Keratinocyte (primary cell): ENCODE measurements at regions not wholly inside any gene's neighbourhood (a gene's known extent, or its start where the extent isn't known, plus 50 kb on each side); places are given as distances from the start of the nearest gene placed in this dataset.

ENCODE experiments used
- EZH2 ChIP-seq: IDR thresholded peaks from one replicate; pipeline ENCODE4 v1.6.1; 2012; ENCODE audit warnings: inconsistent platforms, mild to moderate bottlenecking, low read length, moderate library complexity
- TF ChIP-seq, protein P1 (sequence below), 3 experiments: IDR thresholded peaks in 1 of 3; conservative IDR thresholded peaks in 1 of 3; optimal IDR thresholded peaks in 1 of 3; 2 replicates in 2 of 3; 3 replicates in 1 of 3; pipeline versions ENCODE3 to v1.5.1; 2011; ENCODE audit warnings: low read length in 3 of 3, mild to moderate bottlenecking in 3 of 3, moderate library complexity in 2 of 3, control low read depth in 1 of 3, inconsistent platforms in 1 of 3; ENCODE audit not compliant: insufficient read depth in 2 of 3; ENCODE audit errors: extremely low read depth in 1 of 3

DNA sequence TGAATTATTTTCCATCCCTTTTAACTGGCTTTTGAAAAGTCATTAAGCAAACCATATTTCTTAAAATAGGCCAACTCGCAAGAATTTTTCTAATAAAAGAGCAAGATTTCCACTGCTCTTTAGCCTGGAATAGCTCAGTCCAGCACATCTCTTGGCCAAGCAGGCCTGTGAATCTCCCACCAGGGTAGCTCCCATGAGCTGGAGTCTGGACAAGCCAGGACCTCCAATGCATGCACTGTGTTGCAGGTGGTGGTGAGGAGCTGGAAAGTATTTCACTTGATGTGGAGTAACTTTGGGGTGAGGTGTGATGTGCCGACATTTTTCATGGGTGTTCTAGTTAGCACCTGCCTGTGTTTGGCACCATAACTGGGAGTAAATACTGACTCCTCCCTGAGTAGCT lies 117.3 kb upstream of the TBX20 start:
- TF ChIP-seq, protein P1, sequence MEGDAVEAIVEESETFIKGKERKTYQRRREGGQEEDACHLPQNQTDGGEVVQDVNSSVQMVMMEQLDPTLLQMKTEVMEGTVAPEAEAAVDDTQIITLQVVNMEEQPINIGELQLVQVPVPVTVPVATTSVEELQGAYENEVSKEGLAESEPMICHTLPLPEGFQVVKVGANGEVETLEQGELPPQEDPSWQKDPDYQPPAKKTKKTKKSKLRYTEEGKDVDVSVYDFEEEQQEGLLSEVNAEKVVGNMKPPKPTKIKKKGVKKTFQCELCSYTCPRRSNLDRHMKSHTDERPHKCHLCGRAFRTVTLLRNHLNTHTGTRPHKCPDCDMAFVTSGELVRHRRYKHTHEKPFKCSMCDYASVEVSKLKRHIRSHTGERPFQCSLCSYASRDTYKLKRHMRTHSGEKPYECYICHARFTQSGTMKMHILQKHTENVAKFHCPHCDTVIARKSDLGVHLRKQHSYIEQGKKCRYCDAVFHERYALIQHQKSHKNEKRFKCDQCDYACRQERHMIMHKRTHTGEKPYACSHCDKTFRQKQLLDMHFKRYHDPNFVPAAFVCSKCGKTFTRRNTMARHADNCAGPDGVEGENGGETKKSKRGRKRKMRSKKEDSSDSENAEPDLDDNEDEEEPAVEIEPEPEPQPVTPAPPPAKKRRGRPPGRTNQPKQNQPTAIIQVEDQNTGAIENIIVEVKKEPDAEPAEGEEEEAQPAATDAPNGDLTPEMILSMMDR (optimal IDR thresholded peaks at IDR 0.05 in 1 of 3, IDR thresholded peaks at IDR 0.05 in 1 of 3, conservative IDR thresholded peaks at IDR 0.05 in 1 of 3; ENCODE audit: extremely low read depth in 1 of 3, insufficient read depth in 2 of 3, low read length in 3 of 3) = no peak
- TF ChIP-seq EZH2 = no peak
